Fibroblast of villous mesenchyme (primary cell): ENCODE measurements at regions not wholly inside any gene's neighbourhood (a gene's known extent, or its start where the extent isn't known, plus 50 kb on each side); places are given as distances from the start of the nearest gene placed in this dataset.

Experiments used
- DNase-seq: peaks from one replicate; pipeline ENCODE4 v3.0.0-alpha.2; 2010; ENCODE audit warnings: low read depth
- H3K4me3 ChIP-seq: 2 replicates; pipeline ENCODE4 v1.5.1; 2011; ENCODE audit warnings: low read depth, mild to moderate bottlenecking, low read length
- TF ChIP-seq, protein P1 (sequence below): IDR thresholded peaks from 2 replicates; pipeline ENCODE4 v1.5.1; 2012; ENCODE audit warnings: low read depth, mild to moderate bottlenecking, low read length; ENCODE audit not compliant: insufficient read depth

DNA sequence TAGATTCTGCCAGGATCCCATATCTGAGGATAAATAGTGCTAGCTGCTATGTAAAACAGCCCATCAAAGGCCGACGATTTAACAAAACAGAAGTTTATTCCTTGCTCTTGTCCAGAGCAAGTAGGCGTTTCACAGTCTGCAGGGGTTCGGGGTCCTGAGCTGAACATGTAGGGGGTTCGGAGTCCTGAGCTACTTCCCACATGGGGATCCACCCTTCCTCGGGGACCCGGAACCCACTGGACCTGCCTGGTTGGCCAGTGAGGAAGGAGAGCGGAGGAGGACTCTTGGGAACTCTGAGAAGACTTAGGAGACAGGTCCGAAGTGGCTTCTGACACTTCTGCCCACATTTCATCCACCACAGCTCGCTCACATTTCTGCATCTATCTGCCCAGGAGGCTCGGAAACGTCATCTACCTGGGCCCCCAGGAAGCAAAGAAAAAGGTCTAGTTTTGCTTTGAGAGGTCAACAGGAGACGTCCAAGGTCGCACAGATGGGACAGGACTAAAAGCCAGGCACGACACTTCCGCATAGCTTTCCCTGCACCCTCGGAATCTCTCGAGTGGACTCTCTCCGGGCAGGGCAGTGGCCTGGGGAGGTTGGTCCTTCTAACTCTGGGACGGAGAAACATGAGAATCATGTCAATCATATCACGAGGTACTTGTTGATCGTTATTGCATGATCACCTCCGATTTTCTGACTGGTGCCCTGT lies 86.4 kb downstream of the MICALL2 start:
- no peak for DNase-seq
- TF ChIP-seq, protein P1, sequence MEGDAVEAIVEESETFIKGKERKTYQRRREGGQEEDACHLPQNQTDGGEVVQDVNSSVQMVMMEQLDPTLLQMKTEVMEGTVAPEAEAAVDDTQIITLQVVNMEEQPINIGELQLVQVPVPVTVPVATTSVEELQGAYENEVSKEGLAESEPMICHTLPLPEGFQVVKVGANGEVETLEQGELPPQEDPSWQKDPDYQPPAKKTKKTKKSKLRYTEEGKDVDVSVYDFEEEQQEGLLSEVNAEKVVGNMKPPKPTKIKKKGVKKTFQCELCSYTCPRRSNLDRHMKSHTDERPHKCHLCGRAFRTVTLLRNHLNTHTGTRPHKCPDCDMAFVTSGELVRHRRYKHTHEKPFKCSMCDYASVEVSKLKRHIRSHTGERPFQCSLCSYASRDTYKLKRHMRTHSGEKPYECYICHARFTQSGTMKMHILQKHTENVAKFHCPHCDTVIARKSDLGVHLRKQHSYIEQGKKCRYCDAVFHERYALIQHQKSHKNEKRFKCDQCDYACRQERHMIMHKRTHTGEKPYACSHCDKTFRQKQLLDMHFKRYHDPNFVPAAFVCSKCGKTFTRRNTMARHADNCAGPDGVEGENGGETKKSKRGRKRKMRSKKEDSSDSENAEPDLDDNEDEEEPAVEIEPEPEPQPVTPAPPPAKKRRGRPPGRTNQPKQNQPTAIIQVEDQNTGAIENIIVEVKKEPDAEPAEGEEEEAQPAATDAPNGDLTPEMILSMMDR, result no peak
- no peak overlapping the region for H3K4me3 ChIP-seq

DNA sequence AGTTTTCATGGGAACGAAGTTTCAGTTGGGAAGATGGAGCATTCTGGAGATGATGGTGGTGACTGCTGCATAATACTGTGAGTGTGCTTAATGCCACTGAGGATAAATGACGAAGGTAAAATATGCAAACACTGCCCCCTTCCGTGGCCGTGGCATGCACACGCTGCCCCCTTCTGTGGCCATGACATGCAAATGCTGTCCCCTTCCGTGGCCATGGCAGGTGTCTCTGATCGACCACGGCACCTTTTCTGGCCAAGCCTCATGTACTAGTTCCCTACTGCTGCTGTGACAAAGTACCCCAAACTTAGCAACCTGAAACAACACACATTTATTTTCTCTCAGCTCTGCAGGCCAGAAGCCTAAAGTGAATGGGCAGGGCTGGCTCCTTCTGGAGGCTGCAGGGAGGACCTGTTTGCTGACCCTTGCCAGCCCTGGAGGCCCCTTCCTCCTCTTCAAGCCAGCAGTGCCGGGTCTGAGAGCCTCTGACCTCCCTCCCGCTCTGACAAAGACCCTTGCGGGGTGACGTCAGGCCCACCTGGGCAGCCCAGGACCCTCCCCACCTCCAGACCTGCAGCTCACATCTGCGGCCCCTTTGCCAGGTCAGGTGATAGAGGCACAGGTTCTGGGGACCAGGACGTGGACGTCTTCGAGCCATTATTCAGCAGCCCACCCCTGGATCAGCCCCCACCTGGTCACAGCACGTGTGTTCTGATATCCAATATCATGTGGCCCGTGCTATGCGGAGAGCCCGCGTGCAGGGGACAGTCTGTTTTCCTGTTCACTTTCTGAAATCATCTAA lies 82.0 kb downstream of the MICALL2 start:
- TF ChIP-seq, protein P1, result no peak
- DNase-seq, result no peak
- no peak overlapping the region for H3K4me3 ChIP-seq

GRCh38 chr7:1378610-1379601 lies 80.4 kb downstream of the MICALL2 start:
- H3K4me3 ChIP-seq, result no peak overlapping the region
- TF ChIP-seq, protein P1, result no peak
- no peak for DNase-seq

- DNase-seq, result no peak
- TF ChIP-seq, protein P1, result no peak
These were observed 78.9 kb downstream of the MICALL2 start for GRCh38 chr7:1380231-1380815.

GRCh38 chr7:1380821-1381580 lies 78.3 kb downstream of the MICALL2 start:
- no peak for DNase-seq
- H3K4me3 ChIP-seq, result no peak overlapping the region
- TF ChIP-seq, protein P1, result no peak

More at GRCh38 chr7:1380231-1380815, 78.9 kb downstream of the MICALL2 start:
- no peak overlapping the region for H3K4me3 ChIP-seq
